HG03108 (cell line): ENCODE measurements at regions not wholly inside any gene's neighbourhood (a gene's known extent, or its start where the extent isn't known, plus 50 kb on each side); places are given as distances from the start of the nearest gene placed in this dataset.

Experiments
- ATAC-seq: cut with Tn5 transposase; IDR thresholded peaks from one replicate; pipeline ENCODE4 v1.9.1; 2021; ENCODE audit warnings: moderate library complexity; ENCODE audit not compliant: unreplicated experiment

- no peak for ATAC-seq
Observed at GRCh38 chr9:78848061-78848460, 551.1 kb downstream of the PSAT1 start.

GRCh38 chr9:78856144-78856543, 559.2 kb downstream of the PSAT1 start:
- ATAC-seq: no peak

DNA sequence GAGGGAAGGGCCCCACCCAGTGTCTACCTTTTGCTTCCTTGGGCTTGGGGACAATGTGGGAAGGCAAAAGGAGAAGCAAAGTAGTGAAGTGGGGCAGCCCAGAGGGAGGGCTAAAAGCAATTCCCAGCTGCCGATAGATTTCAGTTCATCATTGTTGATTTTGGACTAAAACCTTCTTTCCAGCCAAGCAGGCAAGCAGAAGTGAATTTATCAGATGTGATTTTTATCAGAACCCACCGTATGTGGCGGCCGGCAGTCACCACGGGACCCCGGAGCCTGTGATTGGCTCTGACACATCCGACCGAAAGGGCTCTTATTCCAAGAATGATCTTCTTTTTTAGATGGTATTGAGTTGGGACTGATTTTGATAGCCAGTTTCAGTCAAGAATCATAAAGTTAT, 559.9 kb downstream of the PSAT1 start:
- ATAC-seq: no peak

DNA sequence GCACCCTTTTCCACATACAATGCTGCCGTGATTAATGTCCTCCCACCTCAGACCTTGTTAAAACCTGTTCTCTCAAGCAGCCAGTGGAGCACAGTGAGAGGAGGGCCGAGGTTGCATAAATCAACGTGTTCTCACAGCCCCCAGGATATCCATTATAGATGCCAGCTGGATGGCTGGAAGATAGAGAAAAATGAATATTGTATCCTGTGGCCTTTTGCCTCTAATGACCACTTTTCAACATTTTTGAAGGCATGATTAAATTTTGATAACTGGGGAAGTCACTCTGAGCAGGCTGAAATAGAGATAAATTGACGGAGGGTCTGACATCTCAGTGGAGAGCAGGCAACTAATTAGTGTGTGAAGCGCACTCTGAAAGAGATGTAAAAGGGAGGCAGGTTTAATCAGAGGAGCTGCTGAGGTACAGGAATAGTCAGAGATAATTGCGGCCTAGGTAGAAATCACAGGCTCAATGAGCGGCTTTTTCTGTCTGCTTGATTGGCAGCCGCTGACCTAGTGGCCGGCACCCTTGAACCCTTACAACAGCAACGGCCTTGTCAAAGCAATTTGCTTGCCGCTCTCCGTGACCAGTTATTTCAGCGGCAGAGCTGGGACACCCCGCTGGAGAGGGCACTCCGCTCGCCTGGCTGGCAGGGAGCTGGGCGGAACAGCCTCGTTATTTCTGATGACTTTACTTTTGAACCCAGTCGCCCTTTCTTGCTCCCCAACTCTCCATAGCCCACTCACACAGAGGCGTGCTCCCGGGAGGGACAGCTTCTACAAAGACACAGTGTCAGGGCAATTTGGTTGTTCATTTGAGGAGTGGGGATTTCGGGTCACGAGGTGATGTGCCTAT, 560.7 kb downstream of the PSAT1 start:
- ATAC-seq: no peak

DNA sequence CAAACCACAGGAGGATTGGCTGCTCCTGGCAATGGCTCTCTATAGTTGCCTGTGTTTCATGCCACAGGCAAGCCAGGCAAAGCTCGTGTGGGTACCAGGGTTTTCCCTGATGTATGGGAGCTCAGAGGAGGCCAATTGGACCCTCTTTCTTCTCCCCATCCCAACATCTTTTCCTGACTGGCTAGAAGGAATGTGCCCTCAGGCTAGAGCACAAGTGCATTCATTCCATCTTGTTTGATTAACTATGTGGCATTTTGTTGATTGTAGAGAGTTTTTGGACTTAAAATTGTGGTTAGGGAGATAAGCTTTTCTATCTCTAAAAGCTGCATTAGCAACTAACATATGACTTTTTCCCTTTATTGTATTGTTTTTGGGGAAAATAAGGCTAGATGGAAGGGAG, 561.3 kb downstream of the PSAT1 start:
- ATAC-seq: no peak

- no peak for ATAC-seq
Observed at GRCh38 chr9:78860801-78861475, 564.0 kb downstream of the PSAT1 start.

DNA sequence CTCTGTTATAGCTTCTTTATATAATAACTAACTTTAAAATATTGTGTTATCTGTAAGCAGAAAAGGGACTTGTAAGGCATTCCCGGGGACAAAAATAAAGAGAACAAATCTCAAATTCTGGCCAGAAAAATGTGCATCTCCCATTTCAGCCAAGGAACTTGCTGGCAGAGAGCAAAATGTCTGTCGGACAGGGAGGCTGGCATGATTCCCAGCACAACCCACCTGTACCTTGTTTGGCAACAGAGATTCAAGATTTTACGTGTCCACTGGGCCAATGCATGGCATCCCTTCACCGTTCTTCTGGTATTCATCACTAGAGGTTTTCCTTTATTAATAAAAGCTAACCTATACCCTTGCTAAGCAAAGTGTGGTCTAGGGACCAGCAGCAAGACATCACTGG, 566.6 kb downstream of the PSAT1 start:
- no peak for ATAC-seq

- no peak for ATAC-seq
Observed at GRCh38 chr9:78865737-78866136, 568.8 kb downstream of the PSAT1 start.

DNA sequence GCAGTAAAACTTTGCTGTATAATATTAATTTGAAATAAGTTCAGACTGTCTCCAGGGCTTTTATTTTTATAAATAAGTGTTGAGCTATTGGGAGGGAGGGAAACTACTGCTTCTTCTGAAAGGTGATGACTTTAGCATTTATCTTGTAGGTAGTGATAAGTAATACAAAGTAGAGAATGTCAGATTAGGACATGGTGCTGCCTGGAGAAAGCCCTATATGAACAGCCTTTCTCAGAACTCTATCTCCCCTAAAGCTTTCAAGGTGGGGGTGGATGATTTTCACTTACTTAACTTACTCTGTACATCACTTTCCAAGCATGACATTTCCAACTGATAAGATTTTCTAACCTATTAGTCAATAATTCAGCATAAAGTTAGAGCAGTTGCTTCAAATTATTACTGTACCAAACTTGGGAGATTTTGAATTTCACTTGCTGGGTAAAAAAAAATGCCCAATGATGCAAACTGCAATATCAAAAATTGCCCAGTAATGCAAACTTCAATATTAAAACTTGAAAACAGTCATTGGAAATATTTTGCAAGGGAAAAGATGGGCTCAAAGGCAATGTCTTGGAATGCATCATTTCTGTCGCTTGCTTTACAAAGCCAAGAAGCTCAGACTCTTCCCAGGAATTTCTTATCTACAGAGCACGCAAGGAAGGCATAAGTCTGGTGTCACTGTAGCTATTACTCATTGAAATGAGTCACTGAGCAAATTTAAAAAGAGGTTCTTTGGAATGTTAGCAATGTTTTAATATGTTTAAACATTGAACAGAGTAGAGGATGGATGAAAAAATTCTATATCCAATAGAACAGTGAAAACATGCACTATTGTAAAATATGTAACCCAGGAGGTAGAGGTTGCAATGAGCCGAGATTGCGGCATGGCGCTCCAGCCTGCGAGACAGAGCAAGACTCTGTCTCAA, 569.5 kb downstream of the PSAT1 start:
- ATAC-seq: no peak

DNA sequence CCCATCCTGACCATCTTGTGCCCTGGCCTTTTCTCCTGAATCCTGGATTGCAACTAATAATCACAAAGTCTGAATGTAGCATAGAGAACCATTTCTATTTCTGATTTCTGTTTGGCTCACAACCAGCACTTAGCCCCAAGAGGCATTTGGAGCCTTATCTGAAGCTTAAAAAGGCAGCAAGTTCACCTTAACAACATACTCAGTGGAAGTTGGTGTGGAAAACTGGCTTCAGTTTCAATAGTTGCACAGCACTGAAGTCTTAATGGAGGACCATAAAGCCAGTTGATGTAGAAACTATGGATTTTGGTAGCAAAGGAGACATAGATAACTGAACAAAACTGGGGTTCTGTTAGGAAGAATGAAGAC, 574.1 kb downstream of the PSAT1 start:
- ATAC-seq: no peak

DNA sequence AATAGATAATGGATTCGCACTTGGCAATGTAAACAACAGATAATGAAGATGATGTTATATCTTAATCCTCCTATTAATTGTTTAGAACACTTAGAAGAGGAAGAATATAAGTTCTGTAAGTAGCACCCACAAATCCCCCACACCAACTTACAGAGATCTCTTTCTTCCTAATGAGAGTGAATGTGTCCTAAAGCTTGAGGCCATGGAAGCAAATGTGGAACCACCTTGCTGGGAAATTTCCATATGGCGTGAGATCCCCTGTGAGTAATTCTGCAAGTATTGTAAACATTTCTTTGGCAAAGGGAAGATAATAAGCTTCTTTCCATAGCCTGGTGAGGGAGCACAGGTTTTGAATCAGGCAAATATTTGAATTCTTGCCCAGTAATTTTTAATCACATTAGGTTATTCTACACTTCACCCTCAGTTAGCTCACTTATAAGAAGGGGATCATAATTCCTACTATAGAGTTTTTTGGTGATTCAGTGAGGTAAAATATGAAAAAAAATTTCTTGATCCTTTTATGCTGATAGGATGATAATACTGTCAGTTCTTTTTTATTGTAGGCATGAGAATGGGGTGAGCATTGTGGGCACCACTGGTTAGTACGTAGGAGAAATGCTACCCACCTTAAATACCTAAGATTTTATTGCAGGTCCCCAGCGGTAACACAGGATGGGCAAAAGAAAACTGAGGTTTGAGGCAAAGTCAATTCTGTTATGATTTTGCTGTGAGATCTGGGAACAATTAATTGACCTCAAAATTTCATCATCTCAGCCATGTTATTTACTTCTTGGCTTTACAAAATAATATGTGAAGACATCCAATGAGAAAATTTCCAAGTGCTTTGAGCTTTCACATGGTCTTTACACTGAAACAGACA, 574.8 kb downstream of the PSAT1 start:
- ATAC-seq: no peak

DNA sequence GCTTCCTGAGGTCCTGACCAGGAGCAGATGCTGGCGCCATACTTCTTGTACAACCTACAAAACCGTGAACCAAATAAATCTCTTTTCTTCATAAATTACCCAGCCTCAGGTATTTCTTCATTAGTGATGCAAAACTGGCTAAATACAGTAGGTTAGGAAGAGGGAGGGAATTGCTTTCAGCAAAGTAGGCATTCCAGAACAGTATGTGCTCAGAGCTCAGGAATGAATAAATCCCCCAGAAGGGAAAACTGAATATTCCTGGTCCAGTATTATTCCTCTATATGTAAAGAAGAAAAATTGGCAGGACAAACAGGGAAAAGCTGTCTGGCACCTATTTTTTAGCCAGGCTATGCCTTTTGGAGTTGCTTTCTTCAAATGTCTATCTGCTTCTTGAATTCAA, 577.1 kb downstream of the PSAT1 start:
- no peak for ATAC-seq

DNA sequence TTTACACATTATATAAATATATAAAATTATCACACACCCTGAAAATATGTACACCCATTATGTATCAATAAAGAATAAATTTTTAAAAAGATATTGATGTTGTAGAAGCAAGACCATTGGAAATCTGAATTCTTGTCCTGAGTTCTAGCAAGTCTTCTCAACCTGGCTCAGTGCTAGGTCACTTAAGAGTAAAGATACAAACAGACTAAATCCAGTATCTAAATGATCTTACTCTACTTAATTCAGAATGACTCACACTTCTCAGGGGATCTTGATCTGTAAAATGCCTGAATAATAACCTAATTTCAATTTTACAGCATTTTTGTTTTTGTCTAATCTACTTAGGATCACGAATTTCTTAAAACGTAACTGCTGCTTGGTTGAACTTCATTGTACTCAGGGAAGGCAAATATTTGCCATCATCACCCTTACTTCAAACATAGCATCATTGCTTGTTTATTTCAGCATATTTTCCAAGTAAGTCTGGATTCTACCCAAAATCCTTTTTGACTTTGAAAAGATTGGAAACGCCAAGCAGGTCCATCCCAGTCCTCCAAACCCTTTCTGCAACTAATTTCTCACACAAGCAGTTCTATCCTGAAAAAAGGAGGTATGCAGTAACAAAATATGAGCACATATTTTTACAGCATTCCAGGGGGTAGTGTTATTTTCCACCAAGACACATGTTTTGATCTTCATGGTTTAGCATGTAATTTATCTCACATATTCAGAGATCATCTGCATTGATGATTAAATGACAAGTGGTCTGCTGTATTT, 582.6 kb downstream of the PSAT1 start:
- no peak for ATAC-seq

DNA sequence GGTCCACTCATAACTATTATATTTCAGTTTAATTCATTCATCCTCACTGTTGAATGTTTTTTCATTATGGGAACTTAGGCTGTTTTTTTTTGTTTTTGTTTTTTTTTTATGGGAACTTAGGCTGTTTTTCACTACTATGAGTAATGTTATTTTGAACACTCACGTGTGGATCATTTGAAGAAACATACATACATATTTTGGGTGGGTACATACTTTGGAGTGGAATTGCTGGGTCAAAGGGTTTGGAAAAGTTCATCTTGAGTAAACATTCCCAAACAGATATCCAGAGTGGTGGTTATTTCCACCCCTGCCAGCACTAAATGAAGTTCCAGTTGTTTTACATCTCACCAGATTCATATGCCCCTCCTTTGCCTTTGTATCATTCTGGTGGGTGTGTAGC, 584.4 kb downstream of the PSAT1 start:
- no peak for ATAC-seq

DNA sequence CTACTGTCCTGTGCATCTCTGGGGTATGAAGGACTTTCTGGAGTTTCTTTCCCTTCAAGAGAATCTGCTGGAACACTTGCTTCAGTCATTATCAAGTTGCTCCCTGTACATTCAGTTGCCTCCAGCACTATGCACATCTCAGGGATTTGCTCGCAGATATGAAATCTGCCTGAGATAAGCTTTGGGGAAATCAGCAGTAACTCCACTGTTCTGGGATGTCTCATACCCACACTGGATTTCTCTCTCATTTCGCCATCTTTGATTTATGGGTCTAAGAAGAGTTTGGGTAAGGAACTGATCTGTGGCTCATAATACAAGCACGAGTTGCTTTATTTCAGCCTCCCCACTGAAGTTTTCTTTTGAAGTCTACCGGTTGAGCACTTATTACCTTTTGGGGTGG, 585.6 kb downstream of the PSAT1 start:
- no peak for ATAC-seq

- ATAC-seq: no peak
Observed at GRCh38 chr9:78884611-78885150, 587.8 kb downstream of the PSAT1 start.

GRCh38 chr9:78892182-78892581, 595.3 kb downstream of the PSAT1 start:
- ATAC-seq: no peak

GRCh38 chr9:78892769-78893168, 595.8 kb downstream of the PSAT1 start:
- no peak for ATAC-seq

DNA sequence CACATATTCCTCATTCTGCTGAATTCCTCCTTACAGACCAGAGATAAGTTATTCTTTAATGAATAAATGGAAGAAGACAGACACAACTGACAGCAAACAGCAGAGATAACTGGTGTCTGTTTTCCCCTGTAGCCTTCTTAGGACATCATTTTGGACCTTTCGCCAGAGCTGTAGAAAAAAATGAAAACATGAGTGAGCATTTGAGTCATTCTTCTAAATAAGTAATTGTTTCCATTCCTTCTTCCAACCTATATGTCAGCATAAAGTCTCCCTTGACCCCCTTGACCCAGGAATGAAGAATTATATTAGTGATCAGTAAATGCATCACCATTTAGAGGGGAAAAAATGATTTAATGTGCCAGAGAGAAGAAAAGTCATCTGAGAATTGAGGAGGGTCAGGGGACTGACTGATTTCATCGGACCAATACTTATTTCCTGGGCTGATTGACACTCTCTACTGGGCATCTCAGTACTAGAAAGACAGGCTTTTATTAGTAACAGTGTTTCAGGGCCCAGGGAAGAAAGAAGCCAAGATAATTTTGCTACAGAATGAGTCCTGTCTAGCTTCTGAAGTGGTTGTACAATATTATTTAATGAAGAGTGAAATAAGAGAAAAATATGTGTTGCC, 597.0 kb downstream of the PSAT1 start:
- no peak for ATAC-seq
